Right atrium auricular region (tissue), 2 donors: ENCODE measurements at regions not wholly inside any gene's neighbourhood (a gene's known extent, or its start where the extent isn't known, plus 50 kb on each side); places are given as distances from the start of the nearest gene placed in this dataset.

ENCODE experiments used
- DNase-seq: peaks from one replicate; pipeline ENCODE4 v3.0.0-alpha.2; 2019; ENCODE audit warnings: low spot score
- H3K27ac ChIP-seq, 2 donors: fragments of 200-600 bp; sonication (generic); 1 replicate in 1 of 2; 2 replicates in 1 of 2; pipeline ENCODE4 v1.5.1; 2016 to 2019
- H3K27me3 ChIP-seq, 2 donors: fragments of 200-600 bp; sonication (generic); one replicate each; pipeline versions ENCODE4 v1.5.1 to v1.6.0; 2017 to 2019
- H3K36me3 ChIP-seq: fragments of 200-600 bp; sonication (generic); one replicate; pipeline ENCODE4 v1.5.1; 2016
- H3K4me1 ChIP-seq, 2 donors: fragments of 200-600 bp; sonication (generic); one replicate each; pipeline versions ENCODE4 v1.5.1 to v1.6.0; 2017 to 2019
- H3K4me3 ChIP-seq, 2 donors: fragments of 200-600 bp; sonication (generic); 1 replicate in 1 of 2; 2 replicates in 1 of 2; pipeline ENCODE4 v1.5.1; 2017 to 2019; ENCODE audit warnings: mild to moderate bottlenecking in 1 of 2, moderate library complexity in 1 of 2
- H3K9me3 ChIP-seq, 2 donors: fragments of 200-600 bp; sonication (generic); one replicate each; pipeline ENCODE4 v1.5.1; 2019
- TF ChIP-seq, protein P1 (sequence below), 2 donors: fragments of 200-600 bp; sonication (generic); IDR thresholded peaks; one replicate each; pipeline ENCODE4 v1.5.1; 2019; ENCODE audit warnings: antibody characterized with exemption in 2 of 2

DNA sequence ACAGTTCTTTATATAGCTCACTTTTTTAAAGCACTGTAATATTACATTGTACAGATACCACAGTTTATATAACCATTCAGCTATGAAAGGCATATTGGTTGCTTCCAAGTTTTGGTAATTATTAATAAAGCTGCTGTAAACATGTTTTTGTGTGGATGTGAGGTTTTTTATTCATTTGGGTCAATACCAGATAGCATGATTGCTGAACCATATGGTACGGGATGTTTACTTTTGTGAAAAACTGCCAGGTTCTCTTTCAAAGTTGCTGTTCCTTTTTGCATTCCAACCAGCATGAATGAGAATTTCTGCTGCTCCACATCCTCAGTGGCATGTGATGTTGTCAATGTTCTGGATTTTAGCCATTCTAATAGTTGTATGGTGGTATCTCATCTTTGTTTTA, 439.6 kb upstream of the NMUR2 start:
- TF ChIP-seq, protein P1, sequence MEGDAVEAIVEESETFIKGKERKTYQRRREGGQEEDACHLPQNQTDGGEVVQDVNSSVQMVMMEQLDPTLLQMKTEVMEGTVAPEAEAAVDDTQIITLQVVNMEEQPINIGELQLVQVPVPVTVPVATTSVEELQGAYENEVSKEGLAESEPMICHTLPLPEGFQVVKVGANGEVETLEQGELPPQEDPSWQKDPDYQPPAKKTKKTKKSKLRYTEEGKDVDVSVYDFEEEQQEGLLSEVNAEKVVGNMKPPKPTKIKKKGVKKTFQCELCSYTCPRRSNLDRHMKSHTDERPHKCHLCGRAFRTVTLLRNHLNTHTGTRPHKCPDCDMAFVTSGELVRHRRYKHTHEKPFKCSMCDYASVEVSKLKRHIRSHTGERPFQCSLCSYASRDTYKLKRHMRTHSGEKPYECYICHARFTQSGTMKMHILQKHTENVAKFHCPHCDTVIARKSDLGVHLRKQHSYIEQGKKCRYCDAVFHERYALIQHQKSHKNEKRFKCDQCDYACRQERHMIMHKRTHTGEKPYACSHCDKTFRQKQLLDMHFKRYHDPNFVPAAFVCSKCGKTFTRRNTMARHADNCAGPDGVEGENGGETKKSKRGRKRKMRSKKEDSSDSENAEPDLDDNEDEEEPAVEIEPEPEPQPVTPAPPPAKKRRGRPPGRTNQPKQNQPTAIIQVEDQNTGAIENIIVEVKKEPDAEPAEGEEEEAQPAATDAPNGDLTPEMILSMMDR (IDR thresholded peaks at IDR 0.05), result no peak
- Histone ChIP-seq H3K27ac (no peak overlapping the region), H3K9me3 (no peaks in the 10 kb centered on the region), H3K4me3 (no peak overlapping the region), H3K27me3 (no peaks in the 10 kb centered on the region), H3K4me1 (no peaks in the 10 kb centered on the region), H3K36me3 (no peaks in the 10 kb centered on the region)
- no peak for DNase-seq

DNA sequence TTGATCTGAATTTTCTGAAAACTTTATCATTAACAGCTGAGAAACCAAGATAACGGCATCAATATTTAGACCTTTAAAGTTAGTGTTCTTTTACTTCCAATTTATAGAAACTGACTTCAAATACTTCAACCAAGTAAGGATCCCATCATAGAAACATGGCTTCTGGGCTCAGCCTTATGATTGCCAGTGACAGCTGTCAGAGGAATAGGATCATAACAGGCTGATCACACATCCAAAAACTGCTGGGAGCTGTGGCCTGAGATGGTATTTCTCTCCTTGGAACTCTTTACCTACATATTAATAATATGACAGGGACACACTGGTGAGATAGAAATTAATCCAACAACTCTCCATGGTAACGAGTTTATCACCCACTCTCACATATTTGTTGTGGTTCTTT, 448.3 kb upstream of the NMUR2 start:
- DNase-seq, result no peak
- Histone ChIP-seq H3K27me3 (no peaks in the 10 kb centered on the region), H3K36me3 (no peaks in the 10 kb centered on the region), H3K4me3 (no peak overlapping the region), H3K4me1 (no peaks in the 10 kb centered on the region), H3K27ac (no peak overlapping the region), H3K9me3 (no peaks in the 10 kb centered on the region)
- TF ChIP-seq, protein P1 (IDR thresholded peaks at IDR 0.05), result no peak

DNA sequence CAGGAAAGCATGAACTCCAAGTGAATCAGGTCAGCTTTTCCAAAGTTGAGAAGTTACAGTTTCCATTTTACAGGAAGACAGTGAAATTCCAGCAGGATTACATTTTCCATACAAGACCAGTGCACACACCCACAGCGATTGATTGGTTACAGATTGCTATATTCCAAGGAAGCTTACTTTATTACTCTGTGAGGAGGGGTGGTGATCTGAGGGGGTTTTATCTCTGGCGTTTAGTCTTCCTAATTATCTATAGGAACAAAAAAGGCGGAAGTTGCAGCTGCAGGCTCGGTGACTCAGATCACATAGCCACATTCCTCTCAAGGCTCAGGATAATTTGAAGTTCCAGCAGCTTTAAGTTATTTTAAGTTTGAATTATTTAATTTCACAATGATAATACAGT, 450.4 kb upstream of the NMUR2 start:
- no peaks in the 10 kb centered on the region for H3K4me1 ChIP-seq
- DNase-seq, result no peak
- H3K9me3 ChIP-seq, result no peaks in the 10 kb centered on the region
- TF ChIP-seq, protein P1 (IDR thresholded peaks at IDR 0.05), result no peak
- no peaks in the 10 kb centered on the region for H3K36me3 ChIP-seq
- no peaks in the 10 kb centered on the region for H3K27me3 ChIP-seq
- H3K27ac ChIP-seq, result no peak overlapping the region
- H3K4me3 ChIP-seq, result no peak overlapping the region

DNA sequence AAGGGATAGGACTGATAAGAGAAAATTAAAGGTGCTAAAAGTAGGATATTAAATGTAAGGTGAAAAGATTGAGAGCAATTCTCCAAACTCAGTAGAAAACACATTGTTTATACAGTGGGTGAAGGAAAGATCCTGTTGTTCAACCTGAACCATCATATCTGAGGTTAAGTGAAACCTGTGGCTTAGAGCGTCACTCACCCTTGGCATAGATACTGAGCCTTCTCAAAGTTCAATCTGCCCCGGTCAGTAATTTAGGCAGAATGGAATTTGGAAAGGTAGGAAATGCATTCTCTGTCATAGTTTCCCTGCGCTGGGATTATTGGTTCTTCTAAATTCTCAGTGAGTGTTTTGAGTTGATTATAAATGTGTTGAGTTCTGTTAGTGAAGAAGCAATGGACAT, 456.2 kb upstream of the NMUR2 start:
- H3K4me1 ChIP-seq, result no peaks in the 10 kb centered on the region
- H3K27me3 ChIP-seq, result no peaks in the 10 kb centered on the region
- no peaks in the 10 kb centered on the region for H3K36me3 ChIP-seq
- no peak for DNase-seq
- no peak overlapping the region for H3K4me3 ChIP-seq
- TF ChIP-seq, protein P1 (IDR thresholded peaks at IDR 0.05), result no peak
- H3K27ac ChIP-seq, result no peak overlapping the region
- no peaks in the 10 kb centered on the region for H3K9me3 ChIP-seq

DNA sequence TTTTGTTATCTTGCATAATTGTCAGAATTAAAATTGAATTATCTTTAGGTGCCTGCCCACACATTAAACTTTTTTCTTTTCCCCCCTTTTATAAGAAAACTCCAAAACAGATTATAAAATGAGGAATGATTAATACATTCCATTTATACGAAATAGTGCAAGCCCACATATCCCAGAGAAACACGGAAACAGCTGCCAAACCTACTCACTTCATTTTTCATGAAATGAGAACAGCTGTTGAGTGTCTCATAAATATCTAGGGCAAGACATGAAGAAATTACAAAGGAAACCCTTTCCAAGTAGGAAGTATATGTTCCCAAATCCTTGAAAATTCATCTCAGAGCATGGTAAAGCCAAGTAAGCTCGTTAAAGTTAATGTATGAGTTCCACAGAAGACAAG, 459.4 kb upstream of the NMUR2 start:
- Histone ChIP-seq H3K4me3 (no peak overlapping the region), H3K4me1 (no peaks in the 10 kb centered on the region), H3K9me3 (no peaks in the 10 kb centered on the region), H3K27ac (no peak overlapping the region), H3K36me3 (no peaks in the 10 kb centered on the region), H3K27me3 (no peaks in the 10 kb centered on the region)
- no peak for DNase-seq
- TF ChIP-seq, protein P1 (IDR thresholded peaks at IDR 0.05), result no peak

DNA sequence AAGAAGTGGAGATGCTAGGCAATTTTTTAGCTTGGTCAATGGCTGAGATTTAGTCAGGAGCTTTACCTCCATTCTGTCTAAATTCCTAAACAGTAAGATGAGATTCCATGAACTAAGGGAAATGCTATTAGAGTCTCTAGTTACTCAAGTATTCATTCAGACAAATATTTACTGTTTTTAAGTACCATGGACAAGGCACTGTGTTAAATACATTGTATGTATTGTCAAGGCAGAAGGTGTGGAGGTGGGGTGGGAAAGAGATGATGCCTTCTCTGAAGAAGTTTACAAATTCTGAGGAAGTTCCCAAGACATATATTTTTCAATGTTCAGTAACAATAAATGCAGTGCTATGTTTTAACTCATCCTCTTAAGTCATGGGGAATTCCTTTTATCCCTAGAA, 459.9 kb upstream of the NMUR2 start:
- H3K36me3 ChIP-seq, result no peaks in the 10 kb centered on the region
- no peaks in the 10 kb centered on the region for H3K9me3 ChIP-seq
- DNase-seq, result no peak
- no peaks in the 10 kb centered on the region for H3K4me1 ChIP-seq
- no peak overlapping the region for H3K4me3 ChIP-seq
- H3K27me3 ChIP-seq, result no peaks in the 10 kb centered on the region
- TF ChIP-seq, protein P1 (IDR thresholded peaks at IDR 0.05), result no peak
- no peak overlapping the region for H3K27ac ChIP-seq
